Fibroblast of mammary gland (primary cell): ENCODE measurements at regions not wholly inside any gene's neighbourhood (a gene's known extent, or its start where the extent isn't known, plus 50 kb on each side); places are given as distances from the start of the nearest gene placed in this dataset.

Experiments used
- DNase-seq: peaks from one replicate; pipeline ENCODE4 v3.0.0-alpha.2; 2010; ENCODE audit warnings: low read depth
- H3K4me3 ChIP-seq: 2 replicates; pipeline ENCODE4 v1.5.1; 2011; ENCODE audit warnings: low read depth, mild to moderate bottlenecking, low read length, moderate library complexity; ENCODE audit not compliant: control insufficient read depth
- TF ChIP-seq, protein P1 (sequence below): conservative IDR thresholded peaks from 2 replicates; pipeline ENCODE4 v1.5.1; 2011; ENCODE audit warnings: low read depth, low read length, inconsistent platforms; ENCODE audit not compliant: control insufficient read depth, insufficient read depth

DNA sequence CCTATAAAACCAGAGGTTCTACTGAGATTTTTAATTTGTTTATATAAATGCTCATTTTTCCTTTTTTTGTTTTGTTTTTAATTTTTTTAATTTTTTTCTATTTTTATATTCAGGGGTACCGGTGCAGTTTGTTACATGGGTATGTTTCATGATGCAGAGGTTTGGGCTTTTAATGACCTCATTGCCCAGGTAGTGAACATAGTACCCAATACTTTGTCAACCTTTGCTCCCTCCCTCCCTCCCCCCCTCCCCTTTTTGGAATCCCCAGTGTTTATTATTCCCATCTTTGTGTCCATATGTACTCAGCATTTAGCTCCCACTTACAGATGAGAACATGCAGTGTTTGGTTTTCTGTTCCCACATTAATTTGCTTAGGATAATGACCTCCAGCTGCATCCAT lies 94.4 kb upstream of the NEBL start:
- TF ChIP-seq, protein P1, sequence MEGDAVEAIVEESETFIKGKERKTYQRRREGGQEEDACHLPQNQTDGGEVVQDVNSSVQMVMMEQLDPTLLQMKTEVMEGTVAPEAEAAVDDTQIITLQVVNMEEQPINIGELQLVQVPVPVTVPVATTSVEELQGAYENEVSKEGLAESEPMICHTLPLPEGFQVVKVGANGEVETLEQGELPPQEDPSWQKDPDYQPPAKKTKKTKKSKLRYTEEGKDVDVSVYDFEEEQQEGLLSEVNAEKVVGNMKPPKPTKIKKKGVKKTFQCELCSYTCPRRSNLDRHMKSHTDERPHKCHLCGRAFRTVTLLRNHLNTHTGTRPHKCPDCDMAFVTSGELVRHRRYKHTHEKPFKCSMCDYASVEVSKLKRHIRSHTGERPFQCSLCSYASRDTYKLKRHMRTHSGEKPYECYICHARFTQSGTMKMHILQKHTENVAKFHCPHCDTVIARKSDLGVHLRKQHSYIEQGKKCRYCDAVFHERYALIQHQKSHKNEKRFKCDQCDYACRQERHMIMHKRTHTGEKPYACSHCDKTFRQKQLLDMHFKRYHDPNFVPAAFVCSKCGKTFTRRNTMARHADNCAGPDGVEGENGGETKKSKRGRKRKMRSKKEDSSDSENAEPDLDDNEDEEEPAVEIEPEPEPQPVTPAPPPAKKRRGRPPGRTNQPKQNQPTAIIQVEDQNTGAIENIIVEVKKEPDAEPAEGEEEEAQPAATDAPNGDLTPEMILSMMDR, result no peak
- H3K4me3 ChIP-seq, result no peak overlapping the region
- peak; percentile 8 for DNase-seq

DNA sequence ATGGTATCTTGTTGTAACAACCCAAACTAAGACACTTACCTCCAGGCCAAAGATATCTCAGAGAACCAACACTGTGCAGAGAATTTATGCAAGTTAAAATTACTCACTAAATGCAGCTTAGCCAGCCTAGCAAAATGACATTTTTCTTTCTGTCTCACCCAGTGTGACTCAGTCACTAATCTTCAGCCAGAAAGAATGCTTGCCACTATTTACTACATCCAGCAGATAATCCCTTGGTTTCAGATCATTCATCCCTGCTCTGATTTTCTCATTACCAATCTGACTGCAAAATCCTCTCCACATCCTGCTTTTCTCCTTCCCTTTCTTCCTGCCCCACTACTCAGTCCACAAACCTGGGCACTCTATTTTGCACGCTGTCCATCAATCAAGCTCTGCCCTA lies 93.5 kb upstream of the NEBL start:
- peak; percentile 86 for DNase-seq

DNA sequence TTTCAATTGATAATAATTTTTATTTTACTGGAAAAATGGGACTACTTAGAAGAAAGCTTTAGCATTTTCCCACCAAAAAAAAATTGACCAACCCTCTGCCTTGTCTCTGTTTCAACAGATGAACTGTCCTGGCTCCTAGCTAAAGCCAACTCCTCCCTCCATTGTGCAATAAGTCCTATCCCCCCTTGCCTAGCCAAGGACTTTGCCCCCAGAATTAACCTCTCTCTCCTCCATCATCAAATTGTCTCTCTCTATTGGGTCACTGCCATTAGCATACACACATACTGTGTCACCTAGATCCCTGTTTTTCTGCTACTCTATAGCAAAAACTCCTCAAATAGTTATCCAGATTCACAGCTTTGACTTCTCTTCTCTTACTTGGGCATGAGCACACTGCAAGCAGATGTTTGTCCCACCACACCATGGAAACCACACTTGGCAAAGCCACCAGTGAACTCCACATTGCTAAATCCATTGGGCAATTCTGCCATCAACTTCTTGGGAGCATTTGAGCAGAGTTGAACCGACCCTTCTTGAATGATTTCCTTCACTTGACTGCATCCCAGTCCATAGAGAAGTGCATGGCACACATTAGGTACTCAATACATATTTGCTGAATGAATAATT lies 91.4 kb upstream of the NEBL start:
- peak; percentile 67 for DNase-seq
- TF ChIP-seq, protein P1, result no peak

More for the DNA sequence above, 93.5 kb upstream of the NEBL start:
- TF ChIP-seq, protein P1, result no peak
- no peak overlapping the region for H3K4me3 ChIP-seq

DNA sequence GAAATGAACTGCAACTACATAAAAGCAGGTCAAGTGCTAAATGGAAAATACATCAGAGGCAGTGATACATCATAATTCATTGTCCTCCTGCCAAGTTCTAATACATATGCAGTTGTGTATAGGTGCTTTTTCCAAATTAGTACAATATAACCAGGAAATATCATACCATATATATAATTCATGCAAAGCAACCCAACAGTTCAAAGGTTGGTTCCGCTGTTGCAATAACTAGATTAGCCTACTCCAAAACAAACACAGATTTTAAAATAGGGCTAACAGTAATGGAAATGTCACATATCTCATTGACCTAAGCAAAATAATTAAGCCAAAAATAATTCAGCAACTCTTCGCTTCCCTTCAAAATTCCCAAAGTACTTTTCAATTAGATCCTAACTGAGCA lies 88.9 kb upstream of the NEBL start:
- TF ChIP-seq, protein P1, result no peak
- no peak for DNase-seq
- H3K4me3 ChIP-seq, result no peak overlapping the region

More for the DNA sequence above, 91.4 kb upstream of the NEBL start:
- no peak overlapping the region for H3K4me3 ChIP-seq

DNA sequence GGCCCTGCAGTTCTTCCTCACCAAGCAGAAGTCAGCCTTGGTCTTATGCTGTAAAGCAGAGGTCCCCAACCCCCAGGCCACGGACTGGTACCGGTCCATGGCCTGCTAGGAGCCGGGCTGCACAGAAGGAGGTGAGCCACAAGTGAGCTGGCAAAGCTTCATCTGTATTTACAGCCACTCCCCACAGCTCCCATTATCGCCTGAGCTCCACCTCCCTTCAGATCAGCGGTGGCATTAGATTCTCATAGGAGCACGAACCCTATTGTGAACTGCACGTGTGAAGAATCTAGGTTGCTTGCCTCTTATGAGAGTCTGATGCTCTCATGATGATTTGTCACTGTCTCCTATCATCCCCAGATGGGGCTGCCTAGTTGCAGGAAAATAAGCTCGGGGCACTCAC lies 87.6 kb upstream of the NEBL start:
- DNase-seq, result no peak

DNA sequence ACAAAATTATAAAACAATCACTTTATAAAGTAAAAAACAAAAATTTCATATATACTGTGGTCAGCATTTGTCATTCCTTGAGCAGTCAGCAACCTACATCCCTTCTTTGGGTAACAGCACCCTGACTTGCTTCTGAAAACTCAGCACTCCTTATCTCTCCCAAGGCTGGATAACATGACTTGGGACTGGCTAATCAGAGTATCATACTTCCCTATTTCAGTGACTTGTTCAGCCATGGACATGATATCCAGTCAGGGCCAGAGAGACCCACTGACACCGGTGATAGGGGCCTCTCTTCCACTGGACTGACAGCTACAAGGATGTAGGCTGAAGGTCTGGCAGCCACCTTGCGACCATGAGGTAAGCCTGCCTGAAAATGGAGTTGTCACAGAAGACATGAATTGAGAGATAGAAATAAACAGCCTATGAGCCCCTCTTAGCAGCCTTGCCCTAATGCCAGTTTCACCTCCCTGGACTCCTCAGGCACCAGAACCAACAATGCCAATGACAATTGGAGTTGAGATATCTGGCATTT lies 84.4 kb upstream of the NEBL start:
- DNase-seq, result no peak
- TF ChIP-seq, protein P1, result no peak
- no peak overlapping the region for H3K4me3 ChIP-seq

More for the DNA sequence above, 87.6 kb upstream of the NEBL start:
- TF ChIP-seq, protein P1, result no peak
- no peak overlapping the region for H3K4me3 ChIP-seq

DNA sequence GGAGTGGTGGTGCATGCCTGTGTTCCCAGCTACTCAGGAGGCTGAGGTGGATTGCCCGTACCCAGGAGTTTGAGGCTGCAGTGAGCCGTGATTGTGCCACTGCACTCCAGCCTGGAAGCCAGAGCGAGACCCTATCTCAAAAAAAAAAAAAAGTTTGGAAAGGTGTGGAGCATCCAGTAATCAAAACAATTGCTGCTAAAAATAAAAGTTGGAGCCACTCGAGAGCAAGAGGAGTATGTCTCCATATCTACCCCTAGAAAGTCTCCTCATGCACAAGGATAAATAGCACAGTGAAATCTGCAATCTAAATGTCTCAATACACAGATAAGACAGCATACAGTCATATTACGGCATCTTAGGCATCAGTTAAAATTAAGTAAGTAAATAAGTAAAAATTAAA lies 81.5 kb upstream of the NEBL start:
- no peak overlapping the region for H3K4me3 ChIP-seq
- DNase-seq, result no peak
- TF ChIP-seq, protein P1, result no peak
